ENCODE measurements at regions not wholly inside any gene's neighbourhood (a gene's known extent, or its start where the extent isn't known, plus 50 kb on each side); places are given as distances from the start of the nearest gene placed in this dataset.

DNA sequence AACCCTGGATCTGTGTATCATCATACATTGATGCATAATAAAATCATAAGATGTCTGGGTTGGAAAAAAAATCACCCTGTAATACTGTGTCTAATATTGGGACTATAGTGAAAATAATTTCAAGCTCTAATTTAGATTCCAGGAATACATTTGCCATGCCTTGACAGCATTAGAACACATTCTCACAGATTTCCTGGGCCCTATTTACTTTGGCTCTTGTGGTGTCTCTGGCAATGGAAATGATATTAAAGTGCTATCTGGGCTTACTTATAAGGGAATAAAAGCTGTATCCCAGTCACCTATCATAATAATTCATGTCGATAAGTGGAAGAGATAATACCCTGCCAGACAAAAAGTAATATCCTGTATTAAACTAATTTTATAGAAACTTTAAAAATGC lies 472.0 kb downstream of the ZPLD1 start:
- no peak for TF ChIP-seq POLR2A (IDR thresholded peaks at IDR 0.05; ENCODE audit: low read length)
- TF ChIP-seq GATA1 (IDR thresholded peaks at IDR 0.05; ENCODE audit: low read depth, low read length) = no peak
